Right ventricle myocardium inferior (tissue), 1 donor: ENCODE measurements at regions not wholly inside any gene's neighbourhood (a gene's known extent, or its start where the extent isn't known, plus 50 kb on each side); places are given as distances from the start of the nearest gene placed in this dataset.
"Not testable (repeated sequence)": the region's sequence is repeated elsewhere in the genome, so short reads cannot be mapped to it uniquely, and the experiment has no call there.

ENCODE experiments used
- ATAC-seq: fragments of 200-7000 bp; cut with Tn5 transposase; one replicate; pipeline ENCODE4 v1.9.1; 2020; ENCODE audit warnings: mild to moderate bottlenecking, moderate library complexity
- DNase-seq: peaks from one replicate; pipeline ENCODE4 v3.0.0; 2021; ENCODE audit errors: missing footprints
- intact Hi-C: fragments of 100-400 bp; cut with DNase I; formaldehyde crosslinking; loops from one replicate; pipeline ENCODE4 v1.11.0; 2022
- donor health status: DM: no; HTN: yes; CAD: no; lungs with severe emphysema.

DNA sequence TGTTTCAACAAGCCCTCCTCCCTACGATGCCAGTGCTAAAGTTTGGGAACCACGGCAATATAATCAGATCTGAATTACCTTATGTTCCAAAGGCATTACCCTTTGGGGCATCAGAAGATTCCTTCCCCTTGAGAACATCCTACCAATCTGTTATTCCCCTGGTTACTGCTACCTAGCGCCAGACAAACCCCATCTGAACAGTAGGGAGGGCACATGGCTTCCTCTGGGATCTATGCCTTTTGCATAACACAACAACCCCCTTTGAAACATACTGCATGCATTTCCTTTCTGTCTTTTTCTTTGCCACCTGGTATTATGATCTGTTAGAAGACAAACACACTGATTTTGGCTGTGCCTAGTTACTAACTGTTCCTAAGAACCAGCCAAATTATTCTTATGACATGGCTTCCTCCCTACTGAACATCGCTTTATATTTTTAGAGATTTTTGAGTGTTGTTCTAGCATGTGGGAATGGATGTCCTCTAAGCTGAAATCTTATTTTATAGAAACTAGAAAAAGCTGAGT, 103.9 kb upstream of the DAPK1 start:
- no peak for DNase-seq
- intact Hi-C loops: no loop called here
- ATAC-seq: no peak

- ATAC-seq: no peak
- intact Hi-C loops: no loop called here
- no peak for DNase-seq
Observed at GRCh38 chr9:87395804-87396479, 101.7 kb upstream of the DAPK1 start.

DNA sequence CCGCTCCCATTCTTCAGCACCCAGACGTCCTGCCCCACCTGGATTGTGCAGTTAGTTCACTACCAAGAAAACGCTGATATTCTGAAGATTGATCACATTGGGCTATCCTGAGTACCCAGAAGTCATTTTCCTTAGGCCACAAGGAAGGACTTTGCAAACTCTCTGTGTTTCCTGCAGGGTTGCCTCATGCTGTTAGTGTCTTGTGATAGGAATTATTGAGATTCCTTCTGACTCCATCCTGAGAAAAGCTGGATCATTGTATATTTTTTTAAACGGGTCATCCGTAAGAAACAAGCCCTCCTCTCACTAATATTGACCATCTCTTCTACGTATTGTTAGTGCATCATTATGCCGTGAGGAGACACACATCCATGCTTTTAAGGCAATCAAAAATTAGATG, 96.0 kb upstream of the DAPK1 start:
- intact Hi-C loops: no loop called here
- no peak for ATAC-seq
- DNase-seq: no peak

DNA sequence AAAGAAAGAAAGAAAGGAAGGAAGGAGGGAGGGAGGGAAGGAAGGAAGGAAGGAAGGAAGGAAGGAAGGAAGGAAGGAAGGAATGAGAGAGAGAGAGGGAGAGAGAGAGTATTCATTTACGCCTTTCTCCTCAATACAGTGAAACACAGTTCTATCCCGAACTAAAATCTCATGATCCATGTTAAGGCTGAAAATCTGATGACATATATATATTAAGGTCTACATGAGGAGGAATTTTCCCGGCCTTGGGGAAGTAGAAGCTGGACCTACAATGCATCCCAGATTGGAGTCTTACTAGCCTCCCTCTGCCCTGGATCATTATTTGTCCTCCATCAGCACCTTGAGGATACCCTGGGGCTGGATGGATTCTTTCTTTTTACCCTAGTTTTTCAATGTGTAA, 95.1 kb upstream of the DAPK1 start:
- ATAC-seq (no peak), DNase-seq (no peak)
- intact Hi-C loops: no loop called here

DNA sequence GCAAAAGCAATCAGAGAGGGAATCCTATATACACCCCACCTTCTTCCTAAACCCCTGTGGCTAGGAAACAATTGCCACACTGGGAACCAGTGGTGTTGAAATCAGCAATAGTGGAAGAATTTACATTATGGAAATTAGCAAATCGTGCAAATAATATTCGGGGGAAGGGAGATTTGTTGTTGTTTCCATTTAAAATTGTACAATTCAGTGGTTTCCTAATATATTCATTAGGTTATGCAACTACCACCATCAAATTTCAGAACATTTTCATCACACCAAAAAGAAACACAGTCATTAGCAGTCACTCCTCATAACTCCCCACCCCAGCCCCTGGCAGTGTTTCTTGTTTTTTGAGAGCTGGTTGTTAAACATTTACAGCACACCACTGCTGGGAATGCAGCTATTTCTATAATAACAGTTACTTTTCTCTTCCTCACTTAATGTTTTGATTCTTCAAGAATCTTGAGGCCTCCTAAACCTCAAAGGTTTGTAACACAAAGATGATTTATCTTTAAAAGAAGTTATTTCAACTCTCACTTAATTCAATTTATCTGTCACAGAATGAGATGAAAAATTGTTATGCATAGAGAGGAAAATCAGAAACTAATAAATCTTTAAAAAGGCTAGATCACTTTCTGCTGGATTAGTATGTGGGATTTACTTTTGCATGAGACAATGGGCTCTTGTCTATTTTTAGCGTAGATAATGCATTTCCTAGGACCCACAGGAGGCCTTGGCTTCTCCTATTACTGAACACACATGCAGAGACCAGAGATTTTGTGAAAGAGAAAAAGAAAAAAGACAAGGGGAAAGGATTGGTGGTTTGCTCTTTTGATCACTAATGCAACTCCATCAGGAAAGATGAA, 91.8 kb upstream of the DAPK1 start:
- no peak for DNase-seq
- no peak for ATAC-seq
- intact Hi-C loops: no loop called here

DNA sequence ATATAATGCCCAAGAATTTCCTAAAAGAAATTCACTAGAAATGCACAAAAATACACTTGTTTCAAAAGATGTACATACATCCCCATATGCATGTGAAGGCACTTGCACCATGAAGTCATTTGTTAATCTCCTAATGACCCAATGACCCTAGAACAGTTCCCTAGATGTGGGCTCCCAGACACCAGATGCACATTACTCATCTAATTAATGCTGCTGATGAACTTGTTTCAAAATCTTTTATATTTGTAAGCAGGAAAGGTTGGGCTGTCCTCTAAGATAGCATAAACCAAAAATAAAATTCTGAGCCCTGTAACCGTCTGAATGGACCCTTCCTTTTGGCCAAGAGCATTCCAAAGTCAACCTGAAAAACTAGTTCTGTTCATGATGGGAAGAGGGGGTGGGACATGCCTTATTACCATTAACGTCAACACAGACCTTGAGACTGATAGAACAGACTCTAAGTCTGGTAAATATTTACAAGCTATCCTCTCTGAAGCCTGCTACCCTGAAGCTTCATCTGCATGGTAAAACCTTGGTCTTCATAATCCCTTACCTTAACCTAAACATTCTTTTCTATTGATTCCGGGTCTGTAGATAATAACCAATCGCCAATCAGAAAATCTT, 91.0 kb upstream of the DAPK1 start:
- no peak for ATAC-seq
- intact Hi-C loops: no loop called here
- no peak for DNase-seq

GRCh38 chr9:87410047-87411005, 87.3 kb upstream of the DAPK1 start:
- ATAC-seq, DNase-seq, intact Hi-C loops: not testable (repeated sequence)

DNA sequence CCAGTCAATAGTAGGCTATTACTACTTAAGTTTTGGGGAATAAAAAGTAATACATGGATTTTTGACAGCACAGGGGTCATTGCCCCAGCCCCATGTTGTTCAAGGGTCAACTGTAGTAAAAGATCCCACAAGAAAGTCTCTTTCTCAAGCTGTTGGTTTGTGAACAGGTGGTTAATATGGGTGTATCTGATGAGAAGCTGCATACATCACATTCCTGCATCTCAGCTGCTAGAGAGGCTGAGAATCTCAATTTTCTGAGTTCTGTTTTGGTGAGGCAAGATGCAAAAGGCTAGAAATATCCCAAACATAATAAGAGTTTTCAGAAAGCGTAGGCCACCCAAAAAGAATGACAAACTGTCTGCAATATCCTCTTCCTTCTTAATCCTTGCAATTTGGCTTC, 76.8 kb upstream of the DAPK1 start:
- ATAC-seq (no peak), DNase-seq (no peak)
- intact Hi-C loops: no loop called here

- intact Hi-C loops: no loop called here
- ATAC-seq (no peak), DNase-seq (no peak)
Observed at GRCh38 chr9:87421734-87422133, 75.9 kb upstream of the DAPK1 start.

DNA sequence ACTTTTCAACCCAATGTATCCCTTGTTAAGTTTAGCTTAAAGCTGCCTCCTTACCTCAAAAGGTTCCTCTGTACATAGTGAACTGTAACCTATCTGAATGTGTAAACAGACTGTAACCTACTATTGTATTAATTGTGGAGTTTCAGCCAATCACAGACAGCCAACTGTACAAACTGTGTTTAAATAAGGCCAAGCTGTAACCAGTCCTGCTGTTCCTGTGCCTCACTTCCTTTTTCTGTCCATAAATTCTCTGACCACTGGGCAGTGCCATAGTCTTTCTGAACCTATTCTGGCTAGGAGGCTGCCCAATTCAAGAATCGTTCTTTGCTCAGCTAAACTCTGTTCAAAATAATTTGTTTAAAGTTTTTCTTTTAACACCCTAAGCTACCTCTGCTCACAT, 74.7 kb upstream of the DAPK1 start:
- ATAC-seq (no peak), DNase-seq (no peak)
- intact Hi-C loops: no loop called here

- ATAC-seq, intact Hi-C loops, DNase-seq: not testable (repeated sequence)
Observed at GRCh38 chr9:87423885-87424284, 73.8 kb upstream of the DAPK1 start.

- intact Hi-C loops: no loop called here
- DNase-seq: no peak
- no peak for ATAC-seq
Observed at GRCh38 chr9:87425202-87425601, 72.5 kb upstream of the DAPK1 start.

GRCh38 chr9:87427851-87428506, 69.7 kb upstream of the DAPK1 start:
- intact Hi-C loops: no loop called here

DNA sequence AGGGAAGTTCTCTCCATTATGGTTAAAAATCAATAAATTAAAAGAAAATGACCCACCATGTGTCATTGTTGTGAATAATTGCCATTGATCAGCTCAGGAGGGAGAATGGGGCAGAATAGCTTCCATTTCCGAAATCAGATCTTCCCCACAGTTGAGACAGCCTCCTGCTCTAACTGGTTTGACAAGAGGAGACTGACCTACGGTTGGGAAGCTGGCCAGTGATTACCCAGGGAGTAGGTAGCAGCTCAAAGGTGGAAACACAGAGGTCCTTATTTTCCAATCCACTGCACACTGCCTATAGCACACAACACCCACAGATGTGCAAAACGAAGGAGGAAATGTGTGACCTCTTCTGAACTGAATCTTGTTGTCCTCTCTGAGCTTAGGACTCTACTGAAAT, 69.0 kb upstream of the DAPK1 start:
- DNase-seq: no peak
- intact Hi-C loops: no loop called here
- ATAC-seq: no peak

More at GRCh38 chr9:87427851-87428506, 69.7 kb upstream of the DAPK1 start:
- ATAC-seq (no peak), DNase-seq (no peak)

GRCh38 chr9:87431837-87432236, 65.8 kb upstream of the DAPK1 start:
- DNase-seq: no peak
- ATAC-seq: no peak
- intact Hi-C loops: no loop called here

DNA sequence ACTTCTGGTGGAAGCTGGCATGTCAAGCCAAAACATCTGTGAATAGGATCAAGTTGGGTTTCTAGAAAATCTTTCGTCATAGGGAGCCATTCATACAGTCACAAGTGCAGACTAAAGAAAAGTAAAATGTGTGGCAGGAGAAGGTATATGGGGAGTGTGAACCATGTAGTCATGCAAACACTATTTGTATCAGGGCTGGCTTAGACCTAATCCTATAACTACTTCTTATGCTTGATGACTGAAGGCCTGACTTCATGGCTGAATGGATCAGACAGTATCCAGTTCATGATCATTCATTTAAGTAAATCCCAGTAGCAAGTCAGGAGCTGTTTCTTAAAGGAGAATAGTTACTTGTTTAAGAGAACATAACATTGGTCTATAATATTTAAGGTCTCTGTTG, 63.8 kb upstream of the DAPK1 start:
- ATAC-seq (no peak), DNase-seq (no peak)
- intact Hi-C loops: no loop called here

- intact Hi-C loops: no loop called here
- DNase-seq: no peak
- no peak for ATAC-seq
Observed at GRCh38 chr9:87434366-87434765, 63.3 kb upstream of the DAPK1 start.

DNA sequence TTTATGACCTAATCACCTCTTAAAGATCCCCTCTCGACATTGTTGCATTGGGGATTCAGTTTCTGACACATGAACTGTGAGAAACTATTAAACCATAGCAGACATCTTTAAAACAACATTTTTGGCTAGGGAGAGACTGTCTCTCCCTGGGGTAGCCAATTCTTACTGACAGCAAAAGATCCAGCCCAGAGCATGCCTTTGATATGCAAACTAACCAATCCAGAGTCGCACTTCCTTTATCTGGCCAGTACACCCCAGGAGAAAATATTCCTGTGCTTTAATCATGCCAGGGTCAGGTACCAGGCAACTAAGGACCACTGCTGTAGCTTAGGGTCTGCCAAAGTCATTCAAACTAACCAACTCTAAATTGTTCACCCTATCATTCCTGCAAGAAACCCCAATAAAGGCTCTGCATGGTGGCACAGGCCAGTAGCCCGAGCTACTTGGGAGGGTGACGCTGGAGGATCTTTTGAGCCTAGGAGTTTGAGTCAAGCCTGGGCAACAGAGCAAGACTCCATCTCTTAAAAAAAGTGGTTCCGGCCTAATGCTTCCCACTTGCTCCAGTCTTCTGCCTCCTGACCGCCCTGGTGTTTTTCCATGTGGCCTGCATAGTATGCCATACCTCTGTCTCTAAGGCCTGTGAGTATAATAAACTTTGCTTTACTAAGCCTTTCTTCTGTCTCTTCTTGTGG, 62.3 kb upstream of the DAPK1 start:
- intact Hi-C loops: no loop called here
- ATAC-seq (no peak), DNase-seq (no peak)
